IMR-90 (cell line): ENCODE measurements at regions not wholly inside any gene's neighbourhood (a gene's known extent, or its start where the extent isn't known, plus 50 kb on each side); places are given as distances from the start of the nearest gene placed in this dataset.

Experiments used
- ATAC-seq: fragments of 200-7000 bp; cut with Tn5 transposase; 2 replicates; pipeline ENCODE4 v1.9.1; 2020; ENCODE audit warnings: low read depth, mild to moderate bottlenecking, moderate library complexity
- BruUV-seq: library from RNA; stranded (reverse); fragments of 400-500 nt; replicated peaks from 2 replicates; lab custom pipeline; 2021; lab: Mats Ljungman, UMichigan
- CTCF ChIA-PET: fragments of 300-600 bp; formaldehyde crosslinking; extraction: SDS; loops from one replicate; lab custom pipeline; 2021; ENCODE audit warnings: antibody characterized with exemption; lab: Yijun Ruan, JAX
- POLR2A ChIA-PET: fragments of 300-600 bp; sonication (Branson Sonifier 250); formaldehyde crosslinking; loops from one replicate; lab custom pipeline; 2022; ENCODE audit warnings: antibody characterized with exemption; ENCODE audit not compliant: unreplicated experiment; lab: Charles Lee
- DNase-seq: peaks from one replicate; pipeline ENCODE4 v3.0.0; 2013
- H2AFZ ChIP-seq: replicated peaks from 2 replicates; pipeline ENCODE3; 2013; ENCODE audit warnings: low read length, mild to moderate bottlenecking; ENCODE audit not compliant: poor library complexity
- H2AK5ac ChIP-seq: 2 replicates; pipeline ENCODE4 v1.6.1; 2013; ENCODE audit warnings: low read depth, low read length, inconsistent platforms
- H2AK9ac ChIP-seq: replicated peaks from 2 replicates; pipeline ENCODE3; 2013; ENCODE audit warnings: mild to moderate bottlenecking, low read depth, low read length, moderate library complexity; ENCODE audit not compliant: poor library complexity
- H2BK120ac ChIP-seq: 2 replicates; pipeline ENCODE4 v1.6.1; 2013; ENCODE audit warnings: low read depth, low read length, inconsistent platforms
- H2BK15ac ChIP-seq: 3 replicates; pipeline ENCODE4 v1.6.1; 2013; ENCODE audit warnings: low read depth, low read length, inconsistent platforms
- H2BK20ac ChIP-seq: 2 replicates; pipeline ENCODE4 v1.6.1; 2013; ENCODE audit warnings: low read depth, mild to moderate bottlenecking, inconsistent platforms, low read length, moderate library complexity
- H2BK5ac ChIP-seq: 2 replicates; pipeline ENCODE4 v1.6.1; 2013; ENCODE audit warnings: mild to moderate bottlenecking, low read depth, low read length, inconsistent platforms; ENCODE audit not compliant: poor library complexity, severe bottlenecking
- H3K14ac ChIP-seq: replicated peaks from 2 replicates; pipeline ENCODE4 v1.6.1; 2013; ENCODE audit warnings: low read depth, low read length, inconsistent platforms
- H3K18ac ChIP-seq: 2 replicates; pipeline ENCODE4 v1.6.1; 2013; ENCODE audit warnings: low read depth, low read length, control low read depth
- H3K23ac ChIP-seq: 2 replicates; pipeline ENCODE4 v1.6.1; 2013; ENCODE audit warnings: low read depth, low read length, inconsistent platforms
- H3K27ac ChIP-seq: 2 replicates; pipeline ENCODE4 v1.5.1; 2013; ENCODE audit warnings: mild to moderate bottlenecking, control low read depth, low read length; ENCODE audit not compliant: insufficient read depth
- H3K27me3 ChIP-seq: 2 replicates; pipeline ENCODE4 v1.6.1; 2013; ENCODE audit warnings: low read length; ENCODE audit not compliant: control insufficient read depth, insufficient read depth
- H3K36me3 ChIP-seq: 2 replicates; pipeline ENCODE4 v1.6.1; 2013; ENCODE audit warnings: low read length, mixed read lengths; ENCODE audit not compliant: control insufficient read depth, insufficient read depth
- H3K4ac ChIP-seq: 2 replicates; pipeline ENCODE4 v1.6.1; 2013; ENCODE audit warnings: low read depth, low read length, inconsistent platforms
- H3K4me1 ChIP-seq: 2 replicates; pipeline ENCODE4 v1.6.1; 2013; ENCODE audit warnings: low read length, mixed read lengths; ENCODE audit not compliant: control insufficient read depth, insufficient read depth
- H3K4me2 ChIP-seq: 2 replicates; pipeline ENCODE4 v1.6.1; 2013; ENCODE audit warnings: low read depth, mild to moderate bottlenecking, control low read depth, low read length, moderate library complexity
- H3K4me3 ChIP-seq: 2 replicates; pipeline ENCODE4 v1.5.1; 2013; ENCODE audit warnings: low read depth, mild to moderate bottlenecking, control low read depth, low read length, moderate library complexity; ENCODE audit not compliant: insufficient read depth
- H3K56ac ChIP-seq: 2 replicates; pipeline ENCODE4 v1.6.1; 2013; ENCODE audit warnings: low read length, inconsistent platforms; ENCODE audit not compliant: insufficient read depth; ENCODE audit errors: extremely low read depth
- H3K79me1 ChIP-seq, 2 experiments: 2 replicates each; pipeline ENCODE4 v1.6.1; 2013; ENCODE audit warnings: low read length in 2 of 2, inconsistent platforms in 1 of 2, low read depth in 1 of 2
- H3K9ac ChIP-seq: 2 replicates; pipeline ENCODE4 v1.6.1; 2013; ENCODE audit warnings: low read depth, low read length, control low read depth
- H3K9me1 ChIP-seq: 2 replicates; pipeline ENCODE4 v1.6.1; 2013; ENCODE audit warnings: low read length, inconsistent platforms; ENCODE audit not compliant: insufficient read depth
- H3K9me3 ChIP-seq: 2 replicates; pipeline ENCODE4 v1.6.1; 2013; ENCODE audit warnings: low read length; ENCODE audit not compliant: control insufficient read depth, insufficient read depth
- H4K20me1 ChIP-seq: 2 replicates; pipeline ENCODE4 v1.6.1; 2013; ENCODE audit warnings: low read length, inconsistent platforms; ENCODE audit not compliant: insufficient read depth
- H4K5ac ChIP-seq: 2 replicates; pipeline ENCODE4 v1.6.1; 2013; ENCODE audit warnings: mild to moderate bottlenecking, low read depth, low read length, control low read depth
- H4K8ac ChIP-seq, 2 experiments: 2 replicates each; pipeline ENCODE4 v1.6.1; 2013; ENCODE audit warnings: low read depth in 2 of 2, low read length in 2 of 2, control low read depth in 1 of 2, inconsistent platforms in 1 of 2
- H4K91ac ChIP-seq: 2 replicates; pipeline ENCODE4 v1.6.1; 2013; ENCODE audit warnings: low read depth, low read length, inconsistent platforms; ENCODE audit not compliant: insufficient read depth
- BHLHE40 ChIP-seq: fragments of 150-350 bp; IDR thresholded peaks from 2 replicates; pipeline ENCODE4 v1.6.1; 2016; ENCODE audit warnings: mild to moderate bottlenecking, low read depth, low read length
- CHD1 ChIP-seq: IDR thresholded peaks from 2 replicates; pipeline ENCODE4 v1.6.1; 2012; ENCODE audit warnings: low read depth, low read length, improper control_type of control experiment
- FOS ChIP-seq: fragments of 150-350 bp; IDR thresholded peaks from 2 replicates; pipeline ENCODE4 v1.6.1; 2016; ENCODE audit warnings: low read depth, low read length
- MAFK ChIP-seq: IDR thresholded peaks from 2 replicates; pipeline ENCODE4 v1.6.1; 2012; ENCODE audit warnings: low read depth, low read length, improper control_type of control experiment
- MAZ ChIP-seq: IDR thresholded peaks from 2 replicates; pipeline ENCODE4 v1.6.1; 2012; ENCODE audit warnings: low read depth, mild to moderate bottlenecking, low read length, improper control_type of control experiment, moderate library complexity, borderline replicate concordance
- POLR2A ChIP-seq: IDR thresholded peaks from 2 replicates; pipeline ENCODE4 v1.6.1; 2012; ENCODE audit warnings: mild to moderate bottlenecking, low read depth, low read length
- RAD21 ChIP-seq: IDR thresholded peaks from 2 replicates; pipeline ENCODE4 v1.6.1; 2012; ENCODE audit warnings: low read length, improper control_type of control experiment
- RCOR1 ChIP-seq: IDR thresholded peaks from 2 replicates; pipeline ENCODE4 v1.6.1; 2012; ENCODE audit warnings: mild to moderate bottlenecking, low read length, improper control_type of control experiment; ENCODE audit not compliant: insufficient replicate concordance
- SMC3 ChIP-seq: fragments of 150-350 bp; IDR thresholded peaks from 2 replicates; pipeline ENCODE4 v1.6.1; 2016; ENCODE audit warnings: low read depth, mild to moderate bottlenecking, antibody characterized with exemption, low read length, moderate library complexity
- dilution Hi-C: fragments of 300-500 bp; cut with HindIII; formaldehyde crosslinking; loops from one replicate; pipeline ENCODE4 v1.14.3; 2018; ENCODE audit warnings: low sequenced_read_pairs; ENCODE audit not compliant: unreplicated experiment
- in situ Hi-C: fragments of 300-500 bp; cut with MboI; formaldehyde crosslinking; loops from 3 replicates; pipeline ENCODE4 v1.14.3; 2019; ENCODE audit warnings: low sequenced_read_pairs, inconsistent platforms, mixed read lengths
- intact Hi-C: fragments of 100-400 bp; cut with micrococcal nuclease; formaldehyde crosslinking; loops from 2 replicates; pipeline ENCODE4 v1.10.0; 2022
- TF ChIP-seq, protein P1 (sequence below): conservative IDR thresholded peaks from 2 replicates; pipeline ENCODE4 v1.5.1; 2012; ENCODE audit warnings: mild to moderate bottlenecking, low read depth, low read length, improper control_type of control experiment
- TF ChIP-seq, protein P2 (sequence below): fragments of 150-350 bp; IDR thresholded peaks from 2 replicates; pipeline ENCODE4 v1.6.1; 2017; ENCODE audit warnings: mild to moderate bottlenecking, antibody characterized with exemption, low read length, low read depth

DNA sequence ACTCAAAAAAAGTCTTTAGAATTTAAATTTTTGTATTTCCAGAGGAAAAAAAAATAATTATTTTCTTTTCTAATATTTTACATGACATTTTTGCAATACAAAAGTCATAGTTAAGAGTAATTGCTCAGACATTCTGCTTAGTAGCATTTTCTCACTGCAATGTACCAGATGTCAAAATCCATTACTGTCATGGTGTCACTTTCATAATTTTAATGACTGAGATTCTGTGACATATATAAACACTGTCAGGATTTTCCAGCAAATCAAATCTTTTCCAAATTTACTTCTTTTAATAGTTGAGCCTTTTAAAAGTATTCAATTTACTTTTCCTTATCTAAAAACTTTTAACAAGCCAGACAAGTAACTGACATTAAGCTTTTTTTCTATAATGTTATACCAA lies 422.7 kb downstream of the GRIA2 start:
- CTCF ChIA-PET, result no interaction called here

More for the DNA sequence above, 422.7 kb downstream of the GRIA2 start:
- H3K9ac ChIP-seq, result no peak overlapping the region
- intact Hi-C loops, result no loop called here
- H2AK9ac ChIP-seq, result no peak overlapping the region
- no peak overlapping the region for H3K4me3 ChIP-seq
- H3K4ac ChIP-seq, result no peak overlapping the region
- H3K9me3 ChIP-seq, result no peaks in the 10 kb centered on the region
- H3K9me1 ChIP-seq, result no peaks in the 10 kb centered on the region
- H4K5ac ChIP-seq, result no peak overlapping the region
- no peak overlapping the region for H2BK15ac ChIP-seq
- no peaks in the 10 kb centered on the region for H4K20me1 ChIP-seq
- dilution Hi-C loops, result no loop called here
- H2AFZ ChIP-seq, result no peak overlapping the region
- no peak overlapping the region for H2BK5ac ChIP-seq
- H3K36me3 ChIP-seq, result no peaks in the 10 kb centered on the region
- H3K4me2 ChIP-seq, result no peak overlapping the region
- no peak overlapping the region for H4K8ac ChIP-seq
- no peak overlapping the region for H3K27ac ChIP-seq
- H3K56ac ChIP-seq, result no peak overlapping the region
- POLR2A ChIA-PET, result no interaction called here
- no peak overlapping the region for H3K23ac ChIP-seq
- no peak overlapping the region for H3K14ac ChIP-seq
- TF ChIP-seq BHLHE40 (no peak), RCOR1 (no peak), POLR2A (no peak), RAD21 (no peak), SMC3 (no peak), MAZ (no peak), MAFK (no peak), FOS (no peak), CHD1 (no peak)
- TF ChIP-seq, protein P1, sequence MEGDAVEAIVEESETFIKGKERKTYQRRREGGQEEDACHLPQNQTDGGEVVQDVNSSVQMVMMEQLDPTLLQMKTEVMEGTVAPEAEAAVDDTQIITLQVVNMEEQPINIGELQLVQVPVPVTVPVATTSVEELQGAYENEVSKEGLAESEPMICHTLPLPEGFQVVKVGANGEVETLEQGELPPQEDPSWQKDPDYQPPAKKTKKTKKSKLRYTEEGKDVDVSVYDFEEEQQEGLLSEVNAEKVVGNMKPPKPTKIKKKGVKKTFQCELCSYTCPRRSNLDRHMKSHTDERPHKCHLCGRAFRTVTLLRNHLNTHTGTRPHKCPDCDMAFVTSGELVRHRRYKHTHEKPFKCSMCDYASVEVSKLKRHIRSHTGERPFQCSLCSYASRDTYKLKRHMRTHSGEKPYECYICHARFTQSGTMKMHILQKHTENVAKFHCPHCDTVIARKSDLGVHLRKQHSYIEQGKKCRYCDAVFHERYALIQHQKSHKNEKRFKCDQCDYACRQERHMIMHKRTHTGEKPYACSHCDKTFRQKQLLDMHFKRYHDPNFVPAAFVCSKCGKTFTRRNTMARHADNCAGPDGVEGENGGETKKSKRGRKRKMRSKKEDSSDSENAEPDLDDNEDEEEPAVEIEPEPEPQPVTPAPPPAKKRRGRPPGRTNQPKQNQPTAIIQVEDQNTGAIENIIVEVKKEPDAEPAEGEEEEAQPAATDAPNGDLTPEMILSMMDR, result no peak
- TF ChIP-seq, protein P2, sequence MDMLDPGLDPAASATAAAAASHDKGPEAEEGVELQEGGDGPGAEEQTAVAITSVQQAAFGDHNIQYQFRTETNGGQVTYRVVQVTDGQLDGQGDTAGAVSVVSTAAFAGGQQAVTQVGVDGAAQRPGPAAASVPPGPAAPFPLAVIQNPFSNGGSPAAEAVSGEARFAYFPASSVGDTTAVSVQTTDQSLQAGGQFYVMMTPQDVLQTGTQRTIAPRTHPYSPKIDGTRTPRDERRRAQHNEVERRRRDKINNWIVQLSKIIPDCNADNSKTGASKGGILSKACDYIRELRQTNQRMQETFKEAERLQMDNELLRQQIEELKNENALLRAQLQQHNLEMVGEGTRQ, result no peak
- no peaks in the 10 kb centered on the region for H3K79me1 ChIP-seq
- no TSS peak for BruUV-seq
- H3K18ac ChIP-seq, result no peak overlapping the region
- ATAC-seq (no peak), DNase-seq (no peak)
- no peaks in the 10 kb centered on the region for H3K27me3 ChIP-seq
- no peak overlapping the region for H2BK20ac ChIP-seq
- no peaks in the 10 kb centered on the region for H3K4me1 ChIP-seq
- H2AK5ac ChIP-seq, result no peak overlapping the region
- in situ Hi-C loops, result no loop called here
- H4K91ac ChIP-seq, result no peak overlapping the region
- no peak overlapping the region for H2BK120ac ChIP-seq
